Stimulated activated CD4-positive, alpha-beta T cell treated with anti-CD3 and anti-CD28 coated beads, TNF-alpha, amount 100 ng/mL, for 48 hours (primary cell): ENCODE measurements at regions not wholly inside any gene's neighbourhood (a gene's known extent, or its start where the extent isn't known, plus 50 kb on each side); places are given as distances from the start of the nearest gene placed in this dataset.

Experiments used
- DNase-seq, 3 donors: peaks; one replicate each; pipeline ENCODE4 v3.0.0-alpha.2; 2020; ENCODE audit warnings: low read depth in 3 of 3

GRCh38 chr12:25755136-25755970, 202.3 kb upstream of the LMNTD1 start:
- no peak for DNase-seq

GRCh38 chr12:25755971-25756260, 202.6 kb upstream of the RASSF8 start:
- DNase-seq: no peak

DNA sequence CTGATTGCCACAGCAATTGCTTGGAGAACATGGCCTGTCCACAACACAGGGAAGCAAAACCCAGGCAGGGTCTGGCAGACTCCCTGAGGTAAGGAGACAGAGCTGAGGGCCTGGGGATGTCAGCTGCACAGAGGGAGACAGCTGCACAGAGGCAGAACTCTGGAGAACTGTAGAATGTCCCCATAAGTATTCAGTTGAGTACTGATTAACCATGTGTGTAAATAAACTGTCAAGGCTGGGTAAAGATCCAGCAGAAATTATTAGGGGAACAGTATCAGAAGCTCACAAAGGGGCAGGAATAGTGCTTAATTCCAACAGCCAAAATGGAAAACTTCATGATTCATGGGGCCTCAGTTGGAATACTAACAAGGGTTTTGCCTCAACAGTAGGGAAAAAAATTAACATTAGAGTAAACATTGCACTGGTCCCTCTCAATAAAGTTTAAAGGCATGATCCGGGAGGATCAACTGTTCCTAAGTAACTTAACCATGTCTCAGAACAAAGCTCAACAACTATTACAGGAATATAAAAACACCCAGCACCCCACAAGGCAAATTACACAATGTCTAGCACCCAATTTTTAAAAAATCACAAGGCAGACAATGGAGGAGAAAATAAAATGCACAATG, 201.3 kb upstream of the RASSF8 start:
- DNase-seq: no peak

- no peak for DNase-seq
Measured at GRCh38 chr12:25759752-25760151, 198.7 kb upstream of the RASSF8 start.

GRCh38 chr12:25761356-25761755, 197.1 kb upstream of the RASSF8 start:
- no peak for DNase-seq

DNA sequence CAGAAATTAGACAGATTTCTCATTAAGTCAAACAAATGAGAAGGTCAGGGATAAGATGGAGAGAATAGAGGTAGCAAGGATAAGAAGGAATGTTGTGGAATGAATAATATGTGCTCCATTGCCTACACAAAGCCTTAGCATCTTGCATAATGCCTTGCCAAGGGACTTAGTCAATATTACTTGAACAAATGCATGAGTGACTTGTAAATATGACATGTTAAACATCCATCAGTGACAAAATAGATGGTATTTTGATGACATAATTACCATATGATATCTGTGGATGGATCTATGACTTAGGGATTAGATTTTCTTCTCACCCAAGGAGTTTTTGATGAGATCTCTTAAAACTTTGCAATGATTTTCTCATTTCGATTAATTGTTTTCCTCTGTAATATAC, 194.1 kb upstream of the RASSF8 start:
- no peak for DNase-seq

DNA sequence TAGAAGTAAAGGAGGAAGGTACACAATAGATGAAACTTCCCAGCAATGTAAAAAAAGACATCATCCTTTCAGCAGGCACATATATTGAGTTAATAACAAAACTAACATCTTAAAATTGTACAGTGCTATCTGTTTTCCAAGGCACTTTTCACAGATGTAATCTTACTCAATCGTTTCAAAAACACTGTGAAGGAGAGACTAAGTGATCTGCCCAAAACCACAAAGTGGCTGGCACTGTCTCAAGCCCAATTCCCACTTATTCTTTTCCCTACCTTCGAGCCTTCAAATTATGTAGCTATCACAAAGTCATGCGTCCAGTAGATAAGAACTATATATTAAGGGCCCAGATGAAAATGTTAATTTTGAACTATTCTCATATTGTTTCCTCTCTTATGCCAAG, 193.6 kb upstream of the RASSF8 start:
- no peak for DNase-seq

GRCh38 chr12:25767606-25768005, 190.9 kb upstream of the RASSF8 start:
- no peak for DNase-seq

DNA sequence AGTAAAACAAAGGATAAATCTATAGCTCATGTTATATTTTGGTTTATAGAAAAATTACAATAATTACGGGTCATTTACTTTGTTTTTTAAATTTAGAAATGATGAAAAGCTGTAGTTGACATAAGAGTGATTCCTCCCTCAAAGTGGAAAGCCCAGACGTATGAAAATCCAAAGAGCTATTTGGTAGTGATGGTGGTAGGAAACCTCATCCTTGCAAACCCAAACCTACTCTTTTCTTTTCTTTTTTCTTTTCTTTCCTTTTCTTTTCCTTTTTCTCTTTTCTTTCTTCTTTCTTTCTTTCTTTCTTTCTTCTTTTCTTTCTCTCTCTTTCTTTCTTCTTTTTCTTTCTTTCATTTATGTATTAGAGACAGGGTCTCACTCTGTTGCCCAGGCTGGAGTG, 190.3 kb upstream of the RASSF8 start:
- DNase-seq: no peak

GRCh38 chr12:25769082-25769945, 189.2 kb upstream of the RASSF8 start:
- DNase-seq: no peak

- no peak for DNase-seq
Measured at GRCh38 chr12:25771041-25771440, 187.4 kb upstream of the RASSF8 start.

GRCh38 chr12:25771476-25771875, 187.0 kb upstream of the RASSF8 start:
- no peak for DNase-seq

- no peak for DNase-seq
Measured at GRCh38 chr12:25775968-25776367, 182.5 kb upstream of the RASSF8 start.

- DNase-seq: no peak
Measured at GRCh38 chr12:25780771-25781170, 177.7 kb upstream of the RASSF8 start.

DNA sequence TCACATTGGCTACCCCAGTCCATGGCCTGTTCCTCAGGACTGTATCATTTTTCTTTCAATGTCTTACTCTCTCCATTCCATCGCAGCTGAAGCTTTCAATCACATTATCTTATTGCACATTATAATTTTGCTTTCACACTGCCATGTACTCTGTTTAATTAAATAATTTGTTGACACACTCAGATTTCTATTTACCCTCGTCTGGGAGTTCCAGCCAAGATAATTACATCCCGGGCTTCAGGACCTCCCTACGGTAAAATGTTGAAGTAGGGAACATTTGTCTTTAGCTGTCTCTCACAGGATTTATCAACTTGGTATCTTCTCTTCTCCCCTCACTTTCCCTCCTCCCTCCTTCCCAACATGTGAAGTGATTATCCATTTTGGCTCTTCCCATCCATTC, 177.2 kb upstream of the RASSF8 start:
- no peak for DNase-seq

- DNase-seq: no peak
Measured at GRCh38 chr12:25783566-25783965, 174.9 kb upstream of the RASSF8 start.

DNA sequence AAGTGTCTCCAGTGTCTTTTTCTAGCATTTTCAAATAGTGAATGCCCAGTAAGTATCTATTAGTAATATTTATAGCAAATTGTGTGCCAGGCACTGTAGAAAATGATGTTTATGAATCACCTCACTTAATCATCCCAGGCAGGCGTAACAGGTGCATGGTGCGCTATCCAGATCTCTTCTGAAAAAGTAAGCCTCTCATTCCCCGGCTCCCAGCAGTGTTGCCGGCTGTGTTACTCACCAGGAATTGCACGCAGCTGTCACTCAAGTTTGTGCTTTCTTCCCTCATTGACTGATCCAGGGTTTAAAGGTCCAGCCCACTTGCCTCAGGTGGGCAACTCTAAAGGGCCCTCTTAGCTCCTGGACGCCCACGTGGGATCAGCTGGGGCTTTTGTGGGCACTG, 173.8 kb upstream of the RASSF8 start:
- no peak for DNase-seq

DNA sequence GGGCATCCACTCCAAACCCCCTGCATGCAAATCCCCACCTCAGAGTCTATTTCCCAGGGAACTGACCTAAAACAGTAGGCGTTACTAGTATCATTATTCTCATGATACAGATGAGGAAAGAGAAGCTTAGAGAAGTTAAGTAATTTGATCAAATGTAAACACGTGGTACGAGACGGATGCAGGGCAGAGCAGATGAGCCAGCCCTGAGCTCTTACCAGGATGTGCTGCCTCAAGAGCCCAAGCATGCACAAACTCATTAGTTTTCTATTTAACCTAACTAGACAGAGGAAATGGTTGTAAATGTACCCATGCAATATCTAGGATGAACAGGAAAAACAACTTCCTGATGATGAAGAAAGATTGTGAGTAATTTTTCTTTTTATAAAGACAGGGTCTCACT, 173.3 kb upstream of the RASSF8 start:
- no peak for DNase-seq

DNA sequence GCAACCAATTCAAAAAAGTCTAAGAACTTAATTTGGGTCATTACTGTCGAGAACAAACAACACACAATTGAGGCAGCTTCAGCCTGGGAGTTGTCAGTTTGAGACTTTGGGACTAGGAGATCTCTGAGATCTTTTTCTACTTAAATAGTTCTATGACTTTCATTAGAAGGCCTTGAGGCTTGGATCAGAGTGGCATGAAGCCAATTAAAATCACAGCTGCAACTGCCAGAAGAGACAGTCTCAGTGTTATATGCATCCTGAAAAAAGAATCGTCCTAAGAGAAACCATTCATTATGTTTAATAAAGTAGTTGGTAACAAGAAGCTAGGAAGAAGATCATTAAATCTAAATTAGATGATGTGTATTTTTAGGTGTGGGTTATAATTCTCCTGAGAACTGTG, 170.8 kb upstream of the RASSF8 start:
- no peak for DNase-seq

DNA sequence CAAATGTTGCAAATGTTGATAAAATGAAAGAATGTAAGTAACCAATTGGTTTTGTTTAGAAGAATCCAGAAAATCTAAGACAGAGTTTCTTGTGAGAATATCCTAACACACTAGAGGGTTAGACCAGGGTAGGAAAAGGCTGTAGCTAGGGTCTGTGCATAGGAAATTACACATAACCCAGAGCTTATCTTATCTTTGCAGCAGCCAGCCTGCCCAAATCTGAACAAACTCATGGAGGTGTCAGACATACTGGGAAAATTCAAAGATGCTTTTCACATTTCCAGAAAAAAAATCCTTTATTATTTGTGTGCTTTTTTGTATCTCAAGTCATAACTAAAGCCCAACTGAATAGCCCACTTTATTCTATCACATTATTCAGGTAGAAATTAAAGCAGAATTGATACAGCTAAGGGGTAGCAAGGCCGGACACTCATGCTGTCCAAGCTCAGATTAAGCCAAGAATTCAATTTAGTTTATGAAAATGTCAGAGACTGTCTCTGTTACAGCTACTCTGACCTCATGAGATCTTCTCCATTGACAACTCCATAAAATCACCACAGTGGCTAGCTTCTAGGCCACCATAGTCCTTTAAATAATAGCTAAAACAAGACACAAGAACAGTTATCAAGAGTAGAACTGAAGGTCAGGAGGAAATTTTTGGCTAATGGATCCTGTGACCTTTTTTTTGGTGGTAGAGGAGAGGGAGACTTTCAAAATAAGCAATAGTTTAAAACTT, 169.6 kb upstream of the RASSF8 start:
- DNase-seq: no peak

- no peak for DNase-seq
Measured at GRCh38 chr12:25789541-25789944, 168.9 kb upstream of the RASSF8 start.

DNA sequence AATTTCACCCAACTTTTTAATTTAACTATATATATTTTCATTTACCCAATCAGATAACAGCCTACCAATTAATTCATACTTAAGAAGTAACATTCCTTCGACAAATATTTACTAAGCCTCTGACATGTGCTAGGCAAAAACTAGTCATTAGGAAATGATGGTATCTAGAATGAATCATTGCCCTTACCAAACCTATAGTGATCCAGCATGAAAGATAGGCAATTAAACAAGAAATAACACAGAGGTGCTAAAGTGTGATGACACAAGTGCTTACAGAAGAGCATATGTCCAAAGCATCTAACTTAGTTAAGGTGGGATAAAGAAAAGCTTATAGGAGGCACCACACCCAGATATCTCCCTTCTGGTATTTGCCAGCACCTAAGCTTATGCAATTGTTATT, 166.5 kb upstream of the RASSF8 start:
- DNase-seq: no peak
